Spleen (tissue), 11 donors: ENCODE measurements at regions not wholly inside any gene's neighbourhood (a gene's known extent, or its start where the extent isn't known, plus 50 kb on each side); places are given as distances from the start of the nearest gene placed in this dataset.
"Not testable (repeated sequence)": the region's sequence is repeated elsewhere in the genome, so short reads cannot be mapped to it uniquely, and the experiment has no call there.

ENCODE experiments used
- DNase-seq: peaks from one replicate; pipeline ENCODE4 v3.0.0-alpha.2; 2020
- H3K27ac ChIP-seq, 8 donors: fragments of 200-600 bp; sonication (generic) in 7 of 8; 1 replicate in 4 of 8; 2 replicates in 4 of 8; pipeline versions ENCODE4 v1.5.0 to v1.8.0; 2016 to 2021; ENCODE audit warnings: inconsistent platforms in 4 of 8, mild to moderate bottlenecking in 4 of 8, moderate library complexity in 1 of 8
- H3K27me3 ChIP-seq, 7 donors: fragments of 200-600 bp; sonication (generic) in 6 of 7; replicated peaks in 1 of 7; 1 replicate in 4 of 7; 2 replicates in 3 of 7; pipeline versions ENCODE4 v1.5.0 to v1.8.0; 2016 to 2021; ENCODE audit warnings: inconsistent platforms in 3 of 7, mild to moderate bottlenecking in 1 of 7
- H3K36me3 ChIP-seq, 6 donors: fragments of 200-600 bp; sonication (generic) in 5 of 6; 1 replicate in 4 of 6; 2 replicates in 2 of 6; pipeline versions ENCODE4 v1.5.0 to v1.8.0; 2016 to 2021; ENCODE audit warnings: inconsistent platforms in 2 of 6
- H3K4me1 ChIP-seq, 6 donors: fragments of 200-600 bp; sonication (generic) in 5 of 6; 1 replicate in 3 of 6; 2 replicates in 3 of 6; pipeline versions ENCODE4 v1.5.0 to v1.8.0; 2016 to 2021; ENCODE audit warnings: inconsistent platforms in 3 of 6
- H3K4me3 ChIP-seq, 8 donors: fragments of 200-600 bp; sonication (generic) in 7 of 8; 1 replicate in 4 of 8; 2 replicates in 4 of 8; pipeline versions ENCODE4 v1.5.0 to v1.8.0; 2016 to 2021; ENCODE audit warnings: inconsistent platforms in 4 of 8, mild to moderate bottlenecking in 4 of 8, moderate library complexity in 2 of 8
- H3K9me3 ChIP-seq, 8 donors: fragments of 200-600 bp; sonication (generic) in 7 of 8; 1 replicate in 4 of 8; 2 replicates in 4 of 8; pipeline versions ENCODE4 v1.5.0 to v1.8.0; 2016 to 2021; ENCODE audit warnings: inconsistent platforms in 4 of 8
- CTCF ChIP-seq, 11 experiments: fragments of 200-600 bp in 7 of 11; fragments of 450-650 bp in 4 of 11; sonication (generic) in 4 of 11; IDR thresholded peaks in 8 of 11; conservative IDR thresholded peaks in 3 of 11; 1 replicate in 7 of 11; 2 replicates in 4 of 11; pipeline versions ENCODE4 v1.4.0 to v1.8.0; 2016 to 2021; ENCODE audit warnings: antibody characterized with exemption in 11 of 11, inconsistent platforms in 4 of 11, mild to moderate bottlenecking in 1 of 11
- WGBS, 5 donors: extraction: QIAGEN DNeasy Blood & Tissue Kit in 3 of 5; methylation state at CpG; one replicate each; pipeline versions ENCODE4 v1.1.5 to v1.1.7; 2013 to 2018; 5-methylcytosine and 5-hydroxymethylcytosine counted together
- intact Hi-C: fragments of 100-400 bp; cut with DNase I; formaldehyde crosslinking; loops from one replicate; pipeline ENCODE4 v1.15.0; 2023; ENCODE audit warnings: low total_unique reads
- donor health status: healthy with polysubstance abuse.
- donor health status: DM: no; HTN: no; CAD: no; lungs with moderate emphysema.
- donor health status: DM: no; HTN: no; CAD: no.
- donor health status: Bipolar disorder and iron deficiency.
- donor health status: healthy.
- donor health status: DM: no; HTN: no; CAD: no.
- donor health status: DM: yes; HTN: yes; CAD: no.

DNA sequence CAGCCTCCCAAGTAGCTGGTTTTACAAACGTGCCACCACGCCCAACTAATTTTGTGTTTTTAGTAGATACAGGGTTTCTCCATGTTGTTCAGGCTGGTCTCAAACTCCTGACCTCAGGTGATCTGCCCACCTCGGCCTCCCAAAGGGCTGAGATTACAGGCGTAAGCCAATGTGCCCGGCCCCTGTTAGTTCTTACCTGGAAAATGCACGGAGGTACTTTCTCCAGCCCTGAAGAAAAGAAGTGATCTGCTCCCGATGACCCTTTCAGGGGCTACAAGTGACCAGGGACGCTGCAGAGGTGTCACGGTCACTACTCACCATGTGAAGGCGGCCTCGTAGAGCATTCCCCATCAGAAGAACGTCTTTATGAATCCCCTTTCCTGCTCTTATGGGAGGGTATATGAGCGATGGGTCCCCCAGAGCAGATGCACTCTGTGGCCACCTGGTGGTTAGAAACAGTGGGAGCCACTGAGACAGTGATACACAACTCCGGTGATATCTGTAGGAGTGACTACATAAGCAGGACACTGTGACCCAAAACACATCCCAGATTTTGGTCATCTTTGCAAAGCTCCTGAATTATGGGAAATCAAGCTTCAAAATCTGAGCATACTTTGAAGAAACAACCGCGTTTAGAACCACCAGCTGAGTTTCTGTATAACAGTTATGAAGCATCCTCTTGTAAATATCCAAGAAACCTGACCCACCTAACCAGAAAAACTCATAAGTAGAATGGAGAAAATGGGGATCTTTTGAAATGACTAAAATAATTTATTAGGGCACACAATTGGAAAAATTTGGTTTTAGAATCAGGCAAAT is 102.7 kb upstream of the NBPF11 start:
- H3K27ac ChIP-seq, H3K36me3 ChIP-seq, H3K4me1 ChIP-seq, H3K4me3 ChIP-seq, DNase-seq, intact Hi-C loops, H3K9me3 ChIP-seq, H3K27me3 ChIP-seq: not testable (repeated sequence)
- WGBS, 5 donors: 37 to 50% (median 45%) methylated on average over 6 to 16 of the region's 16 CpGs
- TF ChIP-seq CTCF (IDR thresholded peaks at IDR 0.05 in 8 of 11, conservative IDR thresholded peaks at IDR 0.05 in 3 of 11): peak in 10 of 11 experiments; percentile 24 to 67 (median 56)

- intact Hi-C loops, H3K4me3 ChIP-seq, H3K4me1 ChIP-seq, H3K27me3 ChIP-seq, H3K9me3 ChIP-seq, DNase-seq, H3K36me3 ChIP-seq, H3K27ac ChIP-seq: not testable (repeated sequence)
- WGBS, 5 donors: 0 to 38% (median 33%) methylated on average over 1 of the region's 2 CpGs
These were observed 101.7 kb upstream of the NBPF11 start for GRCh38 chr1:148253808-148254207.

- H3K4me3 ChIP-seq, H3K4me1 ChIP-seq, H3K27ac ChIP-seq, DNase-seq, H3K27me3 ChIP-seq, intact Hi-C loops, H3K9me3 ChIP-seq, H3K36me3 ChIP-seq: not testable (repeated sequence)
- 50 to 75% (median 63%) methylated on average over 1 of the region's 2 CpGs for WGBS, 5 donors
These were observed 96.7 kb upstream of the NBPF11 start for GRCh38 chr1:148248798-148249197.

DNA sequence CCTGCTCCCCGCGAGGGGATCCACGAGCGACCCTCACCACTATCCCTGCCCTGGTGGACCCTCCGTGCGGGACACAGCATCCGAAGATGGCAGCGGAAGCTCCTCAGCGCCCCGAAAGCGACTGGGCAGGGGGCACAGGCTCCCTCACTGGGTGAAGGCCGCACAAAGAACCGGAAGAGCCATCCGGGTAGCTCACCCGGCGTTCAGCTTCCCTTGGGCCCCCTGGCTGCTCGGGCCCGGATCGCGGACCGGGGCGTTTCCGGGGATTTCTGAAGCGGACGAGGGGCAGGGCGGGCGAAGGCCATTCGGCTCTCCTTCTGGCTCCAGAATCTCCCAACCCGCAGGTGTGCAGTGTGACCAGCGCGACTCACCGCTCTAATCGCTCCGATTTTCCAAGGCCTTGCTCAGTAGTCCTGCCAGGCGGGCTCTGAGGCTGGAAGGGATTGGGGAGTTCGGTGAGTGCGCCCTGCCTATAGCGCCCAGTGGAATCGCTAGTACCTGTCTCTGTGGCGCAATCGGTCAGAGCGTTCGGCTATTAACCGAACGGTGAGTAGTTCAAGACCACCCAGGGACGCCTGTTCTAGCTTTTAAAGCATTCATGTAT is 94.3 kb upstream of the NBPF11 start:
- H3K4me1 ChIP-seq, H3K4me3 ChIP-seq, H3K27ac ChIP-seq, intact Hi-C loops, H3K27me3 ChIP-seq, DNase-seq, H3K9me3 ChIP-seq, H3K36me3 ChIP-seq: not testable (repeated sequence)
- 43 to 78% (median 51%) methylated on average over 18 to 33 of the region's 46 CpGs for WGBS, 5 donors

DNA sequence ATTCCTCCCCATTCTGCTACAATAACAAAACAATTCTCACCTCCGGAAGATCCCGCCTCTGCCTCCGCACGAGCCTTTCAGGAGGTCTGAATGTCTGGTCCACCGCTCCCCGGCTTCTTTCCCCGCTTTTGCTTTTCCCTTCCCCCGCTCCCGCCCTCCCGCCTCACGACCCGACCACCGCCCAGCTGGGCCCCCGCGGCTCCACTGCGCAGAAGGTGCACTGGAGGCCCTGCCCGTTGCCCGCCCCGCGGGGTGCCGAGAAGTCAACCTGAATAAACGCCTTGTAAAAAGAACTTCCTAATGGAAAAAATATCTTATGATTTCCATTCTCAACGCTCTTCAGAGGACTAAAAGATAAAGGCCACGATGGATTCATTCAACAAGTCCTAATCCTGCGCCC is 93.8 kb upstream of the NBPF11 start:
- 24 to 35% (median 30%) methylated on average over 12 to 13 of the region's 25 CpGs; no CpG with 5 or more reads in 2 of the 5 donors for WGBS, 5 donors
- H3K27ac ChIP-seq, H3K27me3 ChIP-seq, intact Hi-C loops, DNase-seq, H3K36me3 ChIP-seq, H3K9me3 ChIP-seq, H3K4me1 ChIP-seq, H3K4me3 ChIP-seq: not testable (repeated sequence)

DNA sequence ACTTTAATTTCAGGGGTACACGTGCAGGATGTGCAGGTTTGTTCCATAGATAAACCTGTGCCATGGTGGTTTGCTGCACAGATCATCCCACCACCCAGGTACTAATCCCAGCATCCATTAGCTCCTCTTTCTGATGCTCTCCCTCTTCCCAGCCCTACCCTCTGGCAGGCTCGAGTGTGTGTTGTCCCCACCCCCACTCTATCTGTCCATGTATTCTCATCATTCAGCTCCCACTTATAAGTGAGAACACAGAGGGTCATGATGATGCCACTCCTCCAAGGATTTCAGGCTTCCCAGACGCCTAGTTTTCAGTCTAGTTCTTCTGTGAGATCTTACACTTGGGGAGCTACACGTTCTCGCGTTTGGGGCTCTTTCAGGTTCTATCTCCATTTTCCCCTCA is 93.4 kb upstream of the NBPF11 start:
- no CpG with 5 or more reads among the region's 6 CpGs for WGBS, 5 donors

DNA sequence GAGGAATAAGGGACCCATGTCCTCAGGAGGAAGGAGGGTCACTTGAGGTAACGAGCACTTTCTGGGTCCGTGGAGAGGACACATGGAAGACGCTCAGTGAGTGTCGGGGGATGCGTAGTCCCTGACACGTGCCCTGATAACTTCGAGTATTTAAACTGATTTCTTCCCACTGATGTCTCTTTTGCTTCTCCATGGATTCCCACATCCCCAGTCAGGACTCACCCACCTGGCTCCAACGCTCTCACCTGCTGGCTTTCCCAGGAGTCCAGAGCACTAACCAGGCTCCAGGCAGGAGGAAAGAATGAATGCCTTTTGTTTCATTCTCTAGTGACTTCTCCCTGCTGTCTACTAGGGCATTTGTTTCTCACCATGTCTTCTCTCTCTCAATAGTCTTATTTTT is 81.2 kb upstream of the NBPF11 start:
- H3K4me1 ChIP-seq, H3K27ac ChIP-seq, H3K9me3 ChIP-seq, H3K4me3 ChIP-seq, H3K36me3 ChIP-seq, H3K27me3 ChIP-seq, intact Hi-C loops: not testable (repeated sequence)
- WGBS, 5 donors: 92 to 97% (median 92%) methylated on average over 5 to 7 of the region's 8 CpGs; no CpG with 5 or more reads in 2 of the 5 donors
- peak; percentile 60 for DNase-seq

More for the DNA sequence above, 93.4 kb upstream of the NBPF11 start:
- DNase-seq, H3K4me1 ChIP-seq, intact Hi-C loops, H3K27me3 ChIP-seq, H3K9me3 ChIP-seq, H3K4me3 ChIP-seq, H3K36me3 ChIP-seq, H3K27ac ChIP-seq: not testable (repeated sequence)

- H3K27ac ChIP-seq, H3K4me3 ChIP-seq, H3K4me1 ChIP-seq, DNase-seq, H3K27me3 ChIP-seq, intact Hi-C loops, H3K36me3 ChIP-seq, H3K9me3 ChIP-seq: not testable (repeated sequence)
- 68 to 83% (median 80%) methylated on average over 4 to 5 of the region's 5 CpGs for WGBS, 5 donors
These were observed 76.8 kb upstream of the NBPF11 start for GRCh38 chr1:148228846-148229245.

DNA sequence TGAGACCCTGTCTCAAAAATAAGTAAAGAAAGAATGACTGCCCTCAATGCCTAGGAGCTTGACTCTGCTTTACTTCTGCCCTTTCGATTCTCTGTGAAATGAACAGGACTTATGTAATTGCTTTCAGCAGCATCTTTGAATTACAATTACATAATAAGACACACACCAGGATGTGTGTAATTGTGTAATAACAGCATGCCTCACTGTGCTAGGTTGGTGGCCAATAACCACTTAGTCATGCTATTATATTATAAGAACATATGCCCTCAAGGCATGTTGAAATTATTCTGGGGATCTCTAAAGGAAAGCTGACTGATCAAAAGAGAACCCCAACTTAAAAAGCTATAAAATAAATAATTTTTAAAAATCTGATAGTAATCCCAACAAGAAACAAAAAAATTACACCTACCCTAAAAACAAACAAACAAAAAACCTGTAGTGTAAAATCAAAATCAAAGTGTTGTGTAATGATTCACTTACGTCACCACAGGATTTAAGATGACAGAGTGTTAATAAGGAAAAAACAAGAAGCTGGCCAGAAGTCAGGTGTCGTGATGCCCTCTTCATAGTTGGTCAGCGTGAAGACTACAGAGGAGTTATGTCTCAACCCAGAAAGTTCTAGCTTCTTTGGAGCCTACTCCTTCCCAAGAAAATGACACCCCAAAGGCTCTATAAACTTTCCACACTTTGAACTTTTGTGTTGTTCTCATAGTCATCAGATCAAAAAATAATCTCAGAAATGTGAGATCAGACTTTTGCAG is 70.5 kb upstream of the NBPF11 start:
- intact Hi-C loops, H3K4me1 ChIP-seq, H3K27me3 ChIP-seq, H3K27ac ChIP-seq, H3K4me3 ChIP-seq, H3K9me3 ChIP-seq, DNase-seq, H3K36me3 ChIP-seq: not testable (repeated sequence)
- WGBS, 5 donors: no CpG with 5 or more reads among the region's 4 CpGs

DNA sequence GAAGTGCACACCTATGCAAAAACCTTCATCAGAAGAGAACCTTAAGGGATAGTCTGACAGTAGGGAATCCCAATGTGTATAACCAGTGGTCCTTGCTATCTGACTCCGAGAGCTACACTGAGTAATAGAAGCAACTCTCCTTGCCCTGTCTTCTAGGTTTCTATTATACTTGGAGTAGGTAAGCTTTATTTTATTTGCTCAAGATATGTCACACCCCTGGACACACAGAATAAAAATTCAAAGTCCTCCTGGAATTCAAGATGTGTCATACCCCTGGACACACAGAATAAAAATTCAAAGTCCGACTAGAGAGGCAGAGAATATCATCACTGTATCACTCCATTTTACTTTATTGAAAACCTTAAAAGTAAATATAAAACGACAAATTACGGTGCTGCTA is 69.5 kb upstream of the NBPF11 start:
- H3K27ac ChIP-seq, intact Hi-C loops, H3K27me3 ChIP-seq, H3K4me1 ChIP-seq, H3K36me3 ChIP-seq, DNase-seq, H3K9me3 ChIP-seq, H3K4me3 ChIP-seq: not testable (repeated sequence)
- WGBS, 5 donors: no CpG with 5 or more reads among the region's 4 CpGs
